OCI-LY3 (cell line): ENCODE measurements at regions not wholly inside any gene's neighbourhood (a gene's known extent, or its start where the extent isn't known, plus 50 kb on each side); places are given as distances from the start of the nearest gene placed in this dataset.

ENCODE experiments used
- H2AFZ ChIP-seq: fragments of 200-600, 300-600 bp; shearing (Covaris generic); 2 replicates; pipeline ENCODE4 v1.6.0; 2014; ENCODE audit warnings: antibody characterized with exemption, low read depth, low read length
- H3K27ac ChIP-seq: fragments of 200-600, 300-600 bp; sonication (generic); 2 replicates; pipeline ENCODE4 v1.5.1; 2014; ENCODE audit warnings: mild to moderate bottlenecking, low read length, moderate library complexity, mixed read lengths
- H3K27me3 ChIP-seq: fragments of 200-600, 300-600 bp; sonication (generic); 2 replicates; pipeline ENCODE4 v1.6.1; 2014; ENCODE audit warnings: low read depth, low read length, mixed read lengths
- H3K36me3 ChIP-seq: fragments of 200-600, 300-600 bp; sonication (generic); replicated peaks from 2 replicates; pipeline ENCODE3; 2014; ENCODE audit warnings: low read depth, low read length, mixed read lengths
- H3K4me1 ChIP-seq: fragments of 300-600, 200-600 bp; sonication (generic); 2 replicates; pipeline ENCODE4 v1.6.1; 2014; ENCODE audit warnings: low read length, mixed read lengths
- H3K4me2 ChIP-seq: fragments of 200-600, 300-600 bp; sonication (generic); 2 replicates; pipeline ENCODE4 v1.6.1; 2014; ENCODE audit warnings: low read length, mixed read lengths
- H3K4me3 ChIP-seq: fragments of 300-600, 200-600 bp; sonication (generic); 2 replicates; pipeline ENCODE4 v1.5.1; 2014; ENCODE audit warnings: antibody characterized with exemption, mild to moderate bottlenecking, low read length, moderate library complexity
- H3K79me2 ChIP-seq: fragments of 300-600, 200-600 bp; shearing (Covaris generic); 2 replicates; pipeline ENCODE4 v1.6.1; 2014; ENCODE audit warnings: mild to moderate bottlenecking, low read length, mixed read lengths
- H3K9ac ChIP-seq: fragments of 300-600, 200-600 bp; shearing (Covaris generic); 2 replicates; pipeline ENCODE4 v1.6.0; 2014; ENCODE audit warnings: mild to moderate bottlenecking, low read length, moderate library complexity
- H3K9me3 ChIP-seq: fragments of 200-600, 300-600 bp; shearing (Covaris generic); 2 replicates; pipeline ENCODE4 v1.6.1; 2014; ENCODE audit warnings: low read length, mixed read lengths; ENCODE audit not compliant: insufficient read depth
- H4K20me1 ChIP-seq: fragments of 200-600, 300-600 bp; sonication (generic); 2 replicates; pipeline ENCODE4 v1.6.1; 2016; ENCODE audit warnings: low read length, mixed read lengths; ENCODE audit not compliant: insufficient read depth
- EZH2phosphoT487 ChIP-seq: fragments of 200-600 bp; shearing (Covaris generic); IDR thresholded peaks from 2 replicates; pipeline ENCODE4 v1.6.1; 2018; ENCODE audit warnings: antibody characterized with exemption, mixed run types, low read depth
- TF ChIP-seq, protein P1 (sequence below): fragments of 200-600, 300-600 bp; sonication (generic); IDR thresholded peaks from 2 replicates; pipeline ENCODE4 v1.5.1; 2014; ENCODE audit warnings: antibody characterized with exemption, low read length, low read depth

DNA sequence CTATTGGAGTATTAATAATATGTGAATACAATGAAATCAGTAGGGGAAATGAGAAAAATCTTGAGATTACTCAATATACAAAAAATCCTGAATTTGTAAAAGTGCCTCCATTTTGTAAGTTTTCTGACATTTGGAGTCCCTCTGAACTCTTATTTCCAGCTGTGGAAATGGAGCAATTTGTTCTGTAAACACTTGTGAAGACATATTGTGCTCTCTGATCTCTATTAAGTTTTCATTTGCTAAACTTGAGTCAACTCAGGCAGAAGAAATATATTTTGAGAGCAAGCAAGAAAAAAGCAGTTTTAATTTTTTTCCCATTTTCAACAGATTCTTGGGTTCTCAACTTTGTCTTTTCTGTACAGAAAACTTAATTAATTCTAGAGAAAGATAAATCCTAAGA is 51.4 kb upstream of the PCDH18 start:
- Histone ChIP-seq H3K36me3 (no peaks in the 10 kb centered on the region), H3K9ac (no peak overlapping the region), H3K4me3 (no peak overlapping the region), H3K4me2 (no peak overlapping the region), H2AFZ (no peak overlapping the region), H3K27ac (no peak overlapping the region), H3K4me1 (no peaks in the 10 kb centered on the region), H3K9me3 (no peaks in the 10 kb centered on the region), H3K79me2 (no peaks in the 10 kb centered on the region), H3K27me3 (no peaks in the 10 kb centered on the region), H4K20me1 (no peaks in the 10 kb centered on the region)
- TF ChIP-seq, protein P1, sequence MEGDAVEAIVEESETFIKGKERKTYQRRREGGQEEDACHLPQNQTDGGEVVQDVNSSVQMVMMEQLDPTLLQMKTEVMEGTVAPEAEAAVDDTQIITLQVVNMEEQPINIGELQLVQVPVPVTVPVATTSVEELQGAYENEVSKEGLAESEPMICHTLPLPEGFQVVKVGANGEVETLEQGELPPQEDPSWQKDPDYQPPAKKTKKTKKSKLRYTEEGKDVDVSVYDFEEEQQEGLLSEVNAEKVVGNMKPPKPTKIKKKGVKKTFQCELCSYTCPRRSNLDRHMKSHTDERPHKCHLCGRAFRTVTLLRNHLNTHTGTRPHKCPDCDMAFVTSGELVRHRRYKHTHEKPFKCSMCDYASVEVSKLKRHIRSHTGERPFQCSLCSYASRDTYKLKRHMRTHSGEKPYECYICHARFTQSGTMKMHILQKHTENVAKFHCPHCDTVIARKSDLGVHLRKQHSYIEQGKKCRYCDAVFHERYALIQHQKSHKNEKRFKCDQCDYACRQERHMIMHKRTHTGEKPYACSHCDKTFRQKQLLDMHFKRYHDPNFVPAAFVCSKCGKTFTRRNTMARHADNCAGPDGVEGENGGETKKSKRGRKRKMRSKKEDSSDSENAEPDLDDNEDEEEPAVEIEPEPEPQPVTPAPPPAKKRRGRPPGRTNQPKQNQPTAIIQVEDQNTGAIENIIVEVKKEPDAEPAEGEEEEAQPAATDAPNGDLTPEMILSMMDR = no peak
- no peak for TF ChIP-seq EZH2phosphoT487
